HG02981 (cell line): ENCODE measurements at regions not wholly inside any gene's neighbourhood (a gene's known extent, or its start where the extent isn't known, plus 50 kb on each side); places are given as distances from the start of the nearest gene placed in this dataset.

Source experiments
- ATAC-seq: cut with Tn5 transposase; IDR thresholded peaks from one replicate; pipeline ENCODE4 v1.9.1; 2021; ENCODE audit warnings: mild to moderate bottlenecking, moderate library complexity; ENCODE audit not compliant: unreplicated experiment

DNA sequence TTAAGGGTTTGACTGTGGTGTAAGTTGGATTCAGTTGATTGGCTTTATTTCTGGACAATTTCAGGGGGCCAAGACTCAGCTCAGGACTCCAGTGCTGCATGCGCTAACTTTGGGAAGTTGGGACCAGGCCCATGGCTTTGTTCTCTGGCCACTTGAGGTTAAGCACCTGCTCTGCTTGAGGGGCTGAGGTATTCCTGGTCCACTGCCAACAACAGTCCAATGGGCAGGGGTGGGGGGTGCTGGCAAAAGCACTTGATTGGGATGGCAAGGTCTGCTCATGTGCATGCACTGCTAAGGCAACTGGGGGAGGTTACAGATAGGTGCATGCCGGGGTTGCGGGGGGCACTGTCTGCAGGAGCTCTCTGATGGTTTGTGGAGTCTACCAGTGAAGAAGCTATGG, 52.6 kb upstream of the ASB17 start:
- ATAC-seq = no peak

DNA sequence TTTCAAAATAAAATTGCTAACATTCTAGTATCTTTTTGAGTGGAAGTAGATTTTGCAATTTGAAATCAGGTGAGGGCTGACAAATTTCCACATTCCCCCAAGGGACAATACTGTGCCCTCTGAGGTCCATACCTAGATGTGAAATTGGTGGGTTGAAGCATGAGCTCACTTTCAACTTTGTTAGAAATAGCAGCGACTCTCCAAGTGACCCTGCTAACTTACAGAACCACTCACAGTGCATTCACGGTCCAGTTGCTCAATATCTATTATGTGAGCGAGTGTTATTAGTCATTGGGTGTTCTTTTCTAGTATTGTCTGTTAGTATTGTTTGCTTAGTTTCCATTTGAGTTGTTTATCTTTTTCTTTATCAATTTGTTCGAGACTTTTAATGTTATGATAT, 53.6 kb upstream of the ASB17 start:
- peak; percentile 87 for ATAC-seq

DNA sequence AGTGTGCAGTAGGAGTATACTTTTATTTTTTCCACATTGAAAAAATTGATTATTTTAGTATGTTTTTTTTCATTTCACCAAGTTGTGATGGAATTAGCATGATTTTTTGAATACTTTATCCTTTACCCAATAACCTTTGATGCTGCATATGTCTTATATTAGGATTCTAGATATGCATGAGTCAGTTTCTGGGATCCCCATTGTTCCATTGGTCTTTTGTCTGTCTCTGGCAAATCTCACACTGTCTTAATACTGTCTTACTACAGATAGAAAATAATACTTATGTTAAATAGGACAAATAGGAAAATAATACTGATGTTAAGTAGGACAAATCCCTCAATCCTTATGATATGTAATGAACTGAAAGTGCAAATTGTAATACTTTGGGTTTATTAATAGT, 54.3 kb upstream of the ASB17 start:
- ATAC-seq = no peak

DNA sequence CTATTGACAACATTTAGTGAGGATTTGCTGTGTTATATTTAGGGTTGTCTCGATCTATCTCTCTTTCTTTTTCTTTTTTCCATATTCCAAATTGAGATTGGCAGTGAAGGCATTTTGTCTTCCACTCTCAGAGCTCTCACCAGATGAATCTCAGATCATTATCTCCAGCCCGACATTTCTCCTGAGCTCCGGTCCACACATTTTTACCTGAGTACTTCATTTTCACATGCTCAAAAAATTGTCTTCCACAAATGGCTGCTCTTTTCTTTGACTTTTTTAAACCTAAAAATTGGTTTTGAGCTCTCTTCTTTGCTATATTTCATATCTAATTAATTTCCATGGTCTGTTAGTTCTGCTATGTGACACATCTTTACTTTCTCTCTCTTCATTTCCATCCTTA, 56.9 kb upstream of the ASB17 start:
- ATAC-seq = no peak

DNA sequence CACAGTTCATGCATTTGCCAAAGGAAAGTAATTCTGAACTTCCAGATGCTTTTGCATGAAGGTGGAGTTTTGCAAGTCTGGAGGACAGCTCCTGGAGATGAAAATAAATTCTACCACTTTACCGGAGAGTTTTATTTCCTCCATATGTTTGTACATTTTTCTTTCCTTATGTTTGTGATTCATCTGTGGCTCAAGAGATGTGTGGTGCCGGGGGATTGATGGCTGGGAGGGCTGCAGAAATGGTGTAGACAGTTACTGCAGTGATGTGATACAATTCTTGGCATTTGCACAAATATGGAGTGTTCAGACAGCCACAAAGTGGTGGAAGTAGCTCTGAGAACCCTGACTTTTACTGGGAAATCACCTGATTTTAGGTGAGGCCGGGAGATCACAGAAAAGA, 58.5 kb upstream of the ASB17 start:
- no peak for ATAC-seq

DNA sequence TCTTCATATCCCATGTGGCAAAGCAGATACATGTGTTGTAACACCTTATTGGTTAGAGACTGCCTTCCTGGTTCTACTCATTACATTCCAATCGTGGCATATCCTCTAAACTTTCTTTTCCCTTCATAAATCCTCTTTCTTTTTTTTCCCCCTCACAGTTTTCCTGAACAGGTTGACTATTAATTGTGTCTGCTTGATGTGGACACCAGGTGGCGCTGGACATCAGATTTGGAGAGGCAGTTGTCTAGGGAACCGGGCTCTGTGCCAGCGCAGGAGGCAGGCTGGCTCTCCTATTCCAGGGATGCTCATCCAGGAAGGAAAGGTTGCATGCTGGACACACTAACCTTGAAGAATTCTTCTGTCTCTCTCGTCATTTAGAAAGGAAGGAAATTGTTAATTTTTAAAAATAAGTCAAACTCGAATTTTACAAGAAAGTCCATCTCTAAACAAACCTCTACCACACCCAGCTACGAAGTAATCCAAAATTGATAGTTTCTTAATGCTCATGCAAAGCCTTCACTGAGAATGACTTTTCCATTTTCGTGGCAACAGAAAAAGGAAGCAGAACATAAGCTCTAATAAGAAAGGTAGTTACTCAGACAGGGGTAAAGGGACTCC, 59.4 kb upstream of the ASB17 start:
- ATAC-seq = peak; percentile 73

DNA sequence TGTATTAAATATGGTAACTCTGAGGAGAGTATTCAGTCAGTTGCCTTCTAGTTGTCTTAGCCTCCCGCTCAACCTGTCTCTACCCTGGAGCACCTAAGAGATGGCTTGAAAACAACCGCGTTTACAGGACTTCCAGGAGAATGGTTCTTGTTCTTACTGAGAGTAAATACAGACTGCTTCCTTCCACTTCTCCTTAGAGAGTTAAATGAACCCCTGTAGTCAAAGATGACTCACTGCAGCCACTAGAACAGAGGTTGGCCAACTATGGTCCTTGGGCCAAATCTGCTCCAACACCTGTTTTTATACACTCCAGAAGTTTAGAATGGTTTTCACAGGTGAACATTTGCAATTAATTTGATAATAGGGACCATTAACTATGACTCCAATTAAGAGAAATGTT, 60.1 kb upstream of the ASB17 start:
- ATAC-seq = no peak

DNA sequence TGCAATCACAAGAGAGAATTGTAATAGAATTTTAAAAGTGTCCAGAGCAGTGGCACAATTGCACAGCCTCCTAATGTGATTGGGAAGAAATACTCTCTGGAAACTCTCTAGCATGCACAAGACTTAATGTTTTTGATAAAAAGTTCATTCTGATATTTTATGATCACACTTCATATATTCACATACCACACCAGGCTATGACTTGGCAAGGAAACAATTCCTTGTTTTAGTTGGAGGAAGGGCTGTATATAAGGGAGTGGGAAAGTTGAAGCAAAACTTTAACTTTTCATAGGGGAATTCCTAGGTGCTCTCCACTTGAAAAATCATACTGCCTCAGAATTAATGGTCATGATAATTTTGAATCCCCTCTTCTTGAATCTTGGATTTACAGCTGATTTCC, 61.5 kb upstream of the ASB17 start:
- ATAC-seq = no peak

DNA sequence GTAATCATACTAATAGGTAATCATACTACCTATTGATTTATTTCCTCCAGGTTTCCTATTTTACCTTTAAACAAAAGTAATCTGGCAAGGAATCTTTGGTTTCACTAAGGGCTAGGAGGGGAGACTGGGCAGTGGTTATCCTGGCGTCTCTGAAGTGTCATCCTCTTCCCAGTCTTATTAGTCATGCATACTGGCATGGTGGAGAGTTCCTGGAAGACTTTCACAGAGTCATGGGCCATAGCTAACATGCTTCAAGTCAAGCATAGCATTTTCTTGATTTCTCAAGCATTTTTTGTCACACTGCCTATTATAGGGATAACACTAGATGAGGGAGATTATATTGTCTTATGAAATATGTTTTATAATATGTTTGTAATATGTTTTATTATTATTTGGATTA, 64.0 kb upstream of the ASB17 start:
- no peak for ATAC-seq

DNA sequence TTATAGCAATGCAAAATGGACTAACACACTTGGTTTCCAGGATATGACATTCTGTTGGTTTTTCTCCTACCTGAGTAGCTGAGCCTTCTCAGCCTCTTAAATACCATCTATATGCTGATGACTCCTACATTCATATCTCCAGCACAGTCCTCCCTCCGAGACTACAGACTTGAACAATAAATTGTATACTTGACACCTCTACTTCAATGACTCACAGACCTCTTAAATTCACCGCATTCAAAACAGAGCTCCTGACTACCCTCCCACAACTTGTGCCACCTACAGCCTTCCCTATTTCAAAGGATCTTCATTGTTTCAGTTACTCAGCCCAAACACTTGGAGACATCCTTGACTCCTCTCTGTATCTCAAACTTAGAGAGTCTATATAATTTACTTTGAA, 66.8 kb upstream of the ASB17 start:
- no peak for ATAC-seq

DNA sequence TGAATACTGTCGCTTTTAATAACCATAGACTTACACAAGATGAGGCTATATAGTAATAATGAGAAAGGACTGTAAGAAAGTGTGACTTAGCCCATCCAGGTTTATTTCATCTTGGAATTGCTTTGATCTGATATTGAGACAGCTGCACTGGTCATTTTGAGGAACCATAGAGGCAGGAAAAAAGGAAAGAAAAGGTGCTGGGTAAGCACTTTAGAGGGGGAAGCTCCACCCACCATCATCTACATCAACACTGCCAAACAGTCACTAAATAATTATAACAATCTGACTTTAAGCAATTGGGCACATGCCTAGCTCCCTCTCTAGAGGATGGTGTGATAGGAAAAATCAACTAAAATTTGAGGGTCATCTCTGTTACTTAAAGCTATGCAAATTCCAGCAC, 70.6 kb upstream of the ST6GALNAC3 start:
- ATAC-seq = no peak

DNA sequence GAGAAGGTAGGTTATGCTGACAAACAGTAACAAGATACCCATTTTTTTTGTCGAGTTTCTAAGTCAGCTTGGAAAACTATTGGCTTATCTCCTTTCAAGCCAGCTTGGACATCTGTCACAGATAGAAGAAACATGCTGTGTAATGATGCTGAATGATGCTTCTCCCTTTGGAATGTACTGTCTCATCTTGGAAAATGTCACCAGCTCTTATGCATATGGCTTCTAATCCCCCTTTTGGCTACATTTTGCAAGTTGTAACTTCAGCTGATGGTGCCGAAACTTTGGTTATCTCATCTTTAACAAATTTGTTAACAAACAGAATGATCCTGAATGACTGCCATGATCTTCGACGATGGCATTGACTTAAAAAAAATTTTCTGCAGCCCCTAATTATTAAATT, 68.8 kb upstream of the ST6GALNAC3 start:
- no peak for ATAC-seq

DNA sequence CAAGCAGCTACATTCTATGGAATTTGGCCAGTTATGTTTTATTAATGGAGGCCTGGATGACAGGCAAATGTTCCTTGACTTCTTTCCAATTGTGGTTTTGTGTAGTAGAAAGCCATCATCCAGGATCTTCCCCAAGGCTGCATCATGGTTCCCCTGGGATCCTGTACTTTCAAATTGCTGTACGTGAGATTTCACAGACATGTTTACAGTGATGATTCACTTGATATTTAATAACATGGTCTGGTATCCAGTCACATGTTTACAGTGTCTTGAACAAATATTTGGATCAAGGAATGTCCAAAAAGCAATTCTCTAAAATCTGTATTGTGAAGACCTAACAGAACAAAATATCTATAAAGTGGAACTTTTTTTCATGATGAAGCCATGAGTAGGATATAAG, 68.3 kb upstream of the ST6GALNAC3 start:
- no peak for ATAC-seq

DNA sequence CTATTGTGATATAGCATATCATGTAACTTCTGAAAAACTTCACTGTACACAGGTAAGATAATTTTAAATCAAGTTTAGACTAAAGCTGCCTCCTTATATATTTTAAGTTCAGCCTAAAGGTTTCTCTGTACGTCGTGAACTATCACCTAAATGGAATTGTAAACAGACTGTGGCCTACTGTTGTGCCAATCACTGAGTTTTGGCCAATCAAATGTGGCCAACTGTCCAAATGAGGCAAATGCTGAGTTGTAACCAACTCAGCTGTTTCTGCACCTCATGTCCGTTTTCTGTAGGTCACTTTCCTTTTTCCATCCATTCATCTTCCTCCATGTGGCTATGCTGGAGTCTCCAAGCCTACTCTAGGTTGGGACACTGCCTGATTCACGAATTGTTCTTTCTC, 63.7 kb upstream of the ST6GALNAC3 start:
- ATAC-seq = no peak

DNA sequence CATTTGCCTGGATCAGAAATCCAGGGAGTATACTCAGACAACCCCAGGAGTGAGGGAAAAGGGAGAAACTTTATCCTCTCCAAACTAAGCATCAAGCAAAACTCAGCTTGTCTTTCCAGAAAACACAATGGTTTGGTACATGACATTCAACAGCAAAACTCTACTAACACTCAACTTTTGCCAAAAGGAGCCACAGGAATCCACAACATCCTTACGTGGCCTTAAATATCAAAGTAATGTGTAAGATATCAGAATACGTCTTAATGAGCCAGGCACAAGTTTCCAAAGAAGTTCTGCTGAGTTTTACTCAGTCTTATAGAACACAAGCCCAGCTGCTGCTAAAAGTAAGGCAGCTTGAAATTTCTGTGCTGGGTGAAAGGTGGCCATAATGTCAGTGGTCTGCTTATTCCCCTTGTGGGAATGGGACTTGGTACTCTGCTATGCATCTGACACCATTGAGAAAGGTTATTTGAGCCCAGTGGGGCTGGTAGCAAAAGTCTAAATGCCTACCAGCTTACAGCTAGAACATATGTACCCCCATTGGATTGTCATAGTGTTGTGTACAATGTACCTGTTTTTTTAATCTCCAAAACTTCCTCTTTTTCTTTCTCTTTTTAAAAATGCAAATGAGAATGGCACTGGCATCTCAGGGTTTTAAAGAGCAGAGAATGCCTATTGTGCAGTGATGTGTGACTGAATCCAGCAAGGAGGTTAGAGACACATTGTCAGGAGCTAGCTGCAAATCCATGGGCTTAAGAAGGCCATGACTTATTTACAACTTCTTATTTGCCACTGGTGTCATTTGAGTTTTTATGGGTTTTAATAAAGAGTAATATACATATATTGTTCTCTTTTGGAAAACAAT, 62.0 kb upstream of the ST6GALNAC3 start:
- no peak for ATAC-seq

DNA sequence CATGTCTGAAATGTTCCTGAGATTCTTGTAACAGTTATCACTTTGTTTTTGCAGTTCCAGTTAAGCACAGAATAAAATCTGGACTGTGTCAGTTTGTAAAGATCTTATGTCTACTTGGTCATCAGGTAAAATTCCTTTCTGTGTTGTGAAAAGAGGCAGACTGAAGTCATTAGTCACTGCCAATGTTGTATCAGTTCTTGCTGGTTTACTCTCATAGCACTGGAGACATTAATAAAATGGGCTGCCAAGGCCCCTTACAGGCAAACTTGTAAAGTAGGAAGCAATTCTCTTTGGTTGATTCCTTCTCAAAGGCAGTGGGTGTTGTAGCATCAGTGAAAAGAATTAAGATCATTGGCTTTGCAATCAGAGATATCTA, 61.4 kb upstream of the ST6GALNAC3 start:
- no peak for ATAC-seq

DNA sequence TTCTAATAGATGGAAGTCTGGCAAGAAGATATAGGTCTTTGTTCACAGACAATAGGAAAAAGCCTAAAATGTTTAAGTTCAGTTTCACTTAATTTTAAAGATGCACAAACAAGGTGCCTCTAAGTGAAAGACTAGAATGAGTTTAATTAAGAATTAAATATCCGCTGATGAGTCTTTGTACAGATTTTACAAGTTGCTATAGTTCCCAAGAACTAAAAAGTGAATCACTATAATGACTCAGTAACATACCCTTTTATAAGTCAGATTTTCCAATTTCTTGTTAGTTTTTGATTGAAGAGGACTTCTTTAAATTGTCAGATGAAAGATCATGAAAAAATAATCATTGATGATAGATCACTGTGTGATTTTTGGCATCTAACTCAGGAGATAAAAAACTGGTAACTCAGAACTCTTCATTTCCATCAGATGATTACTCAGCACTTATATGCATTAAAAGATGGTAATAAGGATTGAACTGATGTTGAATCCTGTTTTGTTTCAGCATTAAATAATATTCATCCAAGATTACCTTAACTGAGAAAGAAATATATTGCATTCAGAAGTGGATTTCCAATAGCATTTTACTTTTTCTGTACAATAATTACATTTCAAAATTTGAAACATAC, 59.0 kb upstream of the ST6GALNAC3 start:
- ATAC-seq = no peak

DNA sequence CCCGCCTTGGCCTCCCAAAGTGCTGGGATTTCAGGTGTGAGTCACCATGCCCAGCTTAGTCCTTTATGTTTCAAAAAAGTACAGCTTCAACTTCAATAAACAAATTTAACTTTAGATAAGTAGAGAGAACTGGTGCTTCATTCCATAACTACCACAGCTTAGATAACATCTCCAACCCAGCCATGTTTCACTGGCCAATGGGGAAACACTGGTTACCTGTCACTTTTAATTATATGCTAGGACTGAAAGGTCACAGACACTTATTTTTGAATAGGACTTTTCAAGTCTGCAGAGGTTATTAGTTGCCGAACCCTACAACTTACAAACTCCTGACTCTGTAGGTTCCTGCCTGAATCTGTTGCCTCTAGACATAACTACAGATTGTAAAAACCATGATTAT, 56.5 kb upstream of the ST6GALNAC3 start:
- ATAC-seq = no peak

DNA sequence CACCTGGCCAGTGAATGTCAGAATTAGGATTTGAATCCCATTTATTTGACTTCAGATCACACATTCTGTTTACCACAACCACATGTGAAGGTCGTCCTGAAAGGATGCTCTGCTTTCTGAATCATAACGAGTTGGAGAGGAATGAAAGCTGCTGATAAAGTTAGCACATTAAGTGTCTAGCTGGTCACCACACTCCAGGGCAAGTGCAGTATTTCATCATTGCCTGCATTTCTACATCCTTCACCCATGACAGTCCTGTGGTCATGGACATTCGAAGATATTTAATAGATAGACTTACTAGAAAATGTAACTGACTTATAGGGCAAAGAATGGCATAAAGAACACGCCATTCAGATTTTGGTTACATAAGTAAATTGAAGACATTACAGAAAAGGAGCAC, 52.7 kb upstream of the ST6GALNAC3 start:
- ATAC-seq = no peak

DNA sequence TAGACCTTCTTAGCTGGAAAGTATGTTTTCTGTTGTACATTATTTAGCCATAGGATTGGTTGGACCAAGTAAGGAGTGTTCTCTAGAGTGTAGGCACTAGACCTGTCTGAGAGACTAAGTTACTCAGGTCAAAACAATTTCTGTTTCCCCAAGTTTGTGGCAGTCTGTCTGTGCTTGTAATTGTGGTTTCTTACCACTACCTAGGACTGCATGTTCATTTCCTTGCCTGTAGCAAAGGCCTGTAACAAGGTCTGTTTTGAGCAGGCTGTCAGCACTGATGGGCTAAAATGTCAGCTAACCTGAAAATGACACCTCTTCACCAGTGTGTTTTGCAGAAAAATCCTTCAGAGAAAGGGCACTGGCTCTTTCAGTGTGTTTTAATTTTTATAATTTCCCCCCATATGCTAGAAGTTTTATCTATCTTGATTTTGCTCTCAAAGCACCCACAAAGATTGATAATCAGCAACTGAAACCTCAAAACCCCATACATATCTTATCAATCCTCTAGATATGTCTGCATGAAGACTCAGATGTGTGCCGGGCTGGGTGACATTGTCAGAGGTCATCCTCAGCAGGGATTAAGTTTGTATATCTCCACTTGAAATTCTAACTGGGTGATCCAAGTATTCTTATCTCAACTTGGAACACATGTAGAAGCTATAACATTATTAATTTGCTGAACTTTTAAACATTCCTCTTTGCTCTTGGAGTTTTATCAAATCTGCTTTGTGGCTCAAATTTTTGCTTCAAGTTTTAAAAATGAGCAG, 50.7 kb upstream of the ST6GALNAC3 start:
- ATAC-seq = no peak
